ENCODE measurements at regions not wholly inside any gene's neighbourhood (a gene's known extent, or its start where the extent isn't known, plus 50 kb on each side); places are given as distances from the start of the nearest gene placed in this dataset.

DNA sequence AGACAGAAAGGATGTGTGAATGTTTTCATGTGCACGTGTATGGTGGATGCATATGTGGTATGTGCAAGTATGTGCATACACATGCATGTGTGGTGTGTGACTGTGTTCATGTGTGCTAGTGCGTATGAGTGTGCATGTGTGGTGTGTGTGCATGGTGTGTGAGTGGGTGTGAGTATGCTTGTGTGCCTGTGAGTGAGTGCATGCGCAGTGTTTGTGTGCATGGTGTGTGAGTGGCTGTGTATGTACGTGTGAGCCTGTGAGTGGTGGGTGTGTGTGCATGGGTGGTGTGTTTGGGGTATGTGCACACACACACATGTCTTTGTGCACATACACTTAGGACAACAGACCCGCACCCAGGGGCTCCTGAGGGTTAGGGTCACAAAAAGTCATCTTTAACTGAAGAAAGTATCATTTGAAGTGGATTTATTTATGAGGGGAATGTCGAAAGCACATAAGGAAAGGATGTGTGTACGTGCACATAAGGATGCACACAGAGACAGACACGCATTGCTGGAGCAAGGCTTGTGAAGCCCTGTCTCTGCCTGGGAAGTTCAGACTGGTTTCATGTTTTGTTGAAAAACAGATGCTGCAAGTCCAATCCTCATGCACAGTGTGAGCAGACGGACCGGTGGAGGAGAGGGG is 237.0 kb downstream of the SYK start:
- in situ Hi-C loops (cut with MboI; ENCODE audit: low sequenced_read_pairs): loop anchor here (25.0 kb wide), 1 partner anchor 649 kb away; no protein-coding TSS in a partner anchor

- in situ Hi-C loops (cut with MboI; ENCODE audit: low sequenced_read_pairs): loop anchor here (25.0 kb wide), 1 partner anchor 648 kb away; no protein-coding TSS in a partner anchor
These were observed 237.7 kb downstream of the SYK start for GRCh38 chr9:91039125-91039834.

GRCh38 chr9:91039835-91040140 is 238.2 kb downstream of the SYK start:
- in situ Hi-C loops (cut with MboI; ENCODE audit: low sequenced_read_pairs): loop anchor here (25.0 kb wide), 1 partner anchor 648 kb away; no protein-coding TSS in a partner anchor

GRCh38 chr9:91040371-91041215 is 239.0 kb downstream of the SYK start:
- in situ Hi-C loops (cut with MboI; ENCODE audit: low sequenced_read_pairs): loop anchor here (25.0 kb wide), 1 partner anchor 647 kb away; no protein-coding TSS in a partner anchor

DNA sequence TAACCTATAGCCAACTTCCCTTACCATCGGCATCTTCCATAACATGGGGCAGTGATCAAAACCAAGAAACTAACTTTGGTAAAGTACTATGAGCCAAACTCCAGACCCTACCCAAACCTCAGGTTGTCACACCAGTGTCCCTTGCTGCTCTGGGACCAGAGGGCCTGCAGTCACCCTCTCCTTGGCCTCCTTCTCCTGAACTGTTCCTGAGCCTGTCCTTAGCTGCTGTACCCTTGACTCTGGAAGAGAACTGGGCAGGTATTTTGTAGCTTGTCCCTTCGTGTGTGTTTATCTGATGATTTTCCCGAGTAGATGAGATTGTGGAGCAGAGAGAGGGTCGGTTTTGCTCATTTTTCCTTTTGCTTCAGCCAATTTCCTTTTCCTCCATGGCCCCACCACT is 240.4 kb downstream of the SYK start:
- in situ Hi-C loops (cut with MboI; ENCODE audit: low sequenced_read_pairs): loop anchor here (25.0 kb wide), 1 partner anchor 645 kb away; no protein-coding TSS in a partner anchor

GRCh38 chr9:91042541-91042940 is 240.9 kb downstream of the SYK start:
- in situ Hi-C loops (cut with MboI; ENCODE audit: low sequenced_read_pairs): loop anchor here (25.0 kb wide), 1 partner anchor 645 kb away; no protein-coding TSS in a partner anchor

DNA sequence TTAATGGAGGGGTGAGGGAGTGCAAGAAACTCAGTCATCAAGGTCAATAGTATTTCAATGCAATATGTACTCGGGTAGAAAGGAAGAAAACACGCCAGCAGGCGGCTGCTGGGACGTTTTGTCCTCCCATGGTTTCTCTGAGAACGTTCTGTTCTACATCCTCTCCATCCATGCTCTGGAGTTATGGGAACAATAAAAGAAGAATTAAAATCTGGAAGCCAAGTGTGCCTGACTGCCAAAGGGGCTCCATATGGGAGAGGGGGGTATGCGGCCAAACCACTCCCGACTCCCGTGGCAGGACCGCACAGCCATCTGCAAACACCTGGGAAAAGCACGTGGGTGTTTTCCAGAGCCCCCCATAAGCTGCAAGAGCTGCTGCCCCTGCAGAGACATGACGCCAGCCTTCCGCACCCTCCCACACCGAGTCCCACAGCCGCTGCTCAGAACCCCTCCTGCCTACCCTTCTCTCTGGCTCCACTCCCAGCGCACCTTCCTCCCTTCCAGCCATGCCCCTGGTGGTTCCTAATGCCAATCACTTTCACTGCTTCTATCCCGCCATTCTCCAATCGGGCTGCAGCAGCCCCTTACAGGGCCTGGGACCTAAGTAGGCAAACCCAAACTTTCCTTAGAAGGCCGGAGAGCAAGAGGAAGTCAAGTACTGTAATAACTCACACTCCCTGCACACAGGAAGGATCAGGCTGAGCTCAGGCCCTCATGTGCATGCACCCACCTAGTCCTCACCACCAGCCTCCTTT is 241.6 kb downstream of the SYK start:
- in situ Hi-C loops (cut with MboI; ENCODE audit: low sequenced_read_pairs): loop anchor here (25.0 kb wide), 1 partner anchor 644 kb away; no protein-coding TSS in a partner anchor

GRCh38 chr9:91043811-91044175 is 242.2 kb downstream of the SYK start:
- in situ Hi-C loops (cut with MboI; ENCODE audit: low sequenced_read_pairs): loop anchor here (25.0 kb wide), 1 partner anchor 644 kb away; no protein-coding TSS in a partner anchor

GRCh38 chr9:91044354-91044753 is 242.7 kb downstream of the SYK start:
- in situ Hi-C loops (cut with MboI; ENCODE audit: low sequenced_read_pairs): loop anchor here (25.0 kb wide), 1 partner anchor 643 kb away; no protein-coding TSS in a partner anchor

DNA sequence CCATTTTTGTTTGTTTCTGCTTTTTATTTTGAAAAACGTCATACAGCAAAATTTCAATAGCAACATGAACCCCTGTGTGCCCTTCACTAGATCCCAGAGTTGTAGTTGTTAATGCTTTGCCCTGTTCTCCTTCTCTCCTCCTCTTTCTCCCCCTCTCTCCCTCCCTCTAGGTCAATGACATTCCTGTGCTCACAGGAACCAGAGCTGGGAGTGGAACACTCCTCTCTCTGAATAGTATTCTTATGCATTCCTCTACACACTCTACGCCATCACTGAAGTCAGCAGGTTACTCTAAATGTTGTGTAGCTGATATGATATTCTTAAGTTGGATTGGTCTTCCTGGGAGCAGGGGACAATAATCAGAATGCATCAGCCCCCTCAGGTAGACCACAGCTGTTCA is 243.4 kb downstream of the SYK start:
- in situ Hi-C loops (cut with MboI; ENCODE audit: low sequenced_read_pairs): loop anchor here (25.0 kb wide), 1 partner anchor 642 kb away; no protein-coding TSS in a partner anchor

- in situ Hi-C loops (cut with MboI; ENCODE audit: low sequenced_read_pairs): loop anchor here (25.0 kb wide), 1 partner anchor 640 kb away; no protein-coding TSS in a partner anchor
These were observed 245.9 kb downstream of the SYK start for GRCh38 chr9:91047529-91047928.

DNA sequence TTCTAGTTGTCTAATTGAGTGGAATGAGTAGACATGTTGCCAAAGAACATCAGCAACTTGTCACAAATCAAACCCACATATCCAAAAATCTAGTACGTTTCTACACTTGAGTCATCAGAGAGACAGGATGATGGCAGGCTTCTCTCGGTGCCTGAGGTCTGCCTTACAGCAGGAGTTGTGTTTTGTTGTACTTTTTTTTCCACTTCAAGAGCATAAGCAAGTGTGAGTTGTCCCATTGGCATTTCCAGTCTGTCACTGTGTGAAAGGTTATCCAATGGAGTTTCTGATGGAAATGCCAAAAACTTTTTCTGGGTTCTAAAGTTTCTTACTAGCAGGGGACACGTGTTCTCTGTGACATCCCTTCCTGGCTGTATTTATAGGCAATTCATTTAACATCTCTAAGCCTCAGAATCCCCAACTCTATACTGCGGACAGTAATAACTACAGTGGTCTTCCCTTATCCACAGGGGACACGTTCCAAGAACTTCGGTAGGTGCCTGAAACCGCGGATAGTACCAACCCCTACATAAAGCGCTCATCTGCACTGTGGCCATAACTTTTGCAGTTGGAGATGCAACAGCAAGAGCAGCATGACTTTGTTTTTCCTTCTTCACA is 246.5 kb downstream of the SYK start:
- in situ Hi-C loops (cut with MboI; ENCODE audit: low sequenced_read_pairs): loop anchor here (25.0 kb wide), 1 partner anchor 639 kb away; no protein-coding TSS in a partner anchor

- in situ Hi-C loops (cut with MboI; ENCODE audit: low sequenced_read_pairs): loop anchor here (25.0 kb wide), 1 partner anchor 639 kb away; no protein-coding TSS in a partner anchor
These were observed 247.1 kb downstream of the SYK start for GRCh38 chr9:91048749-91049148.

- in situ Hi-C loops (cut with MboI; ENCODE audit: low sequenced_read_pairs): no loop called here
These were observed 252.2 kb downstream of the SYK start for GRCh38 chr9:91053824-91054223.

GRCh38 chr9:91055845-91056244 is 254.2 kb downstream of the SYK start:
- in situ Hi-C loops (cut with MboI; ENCODE audit: low sequenced_read_pairs): no loop called here

GRCh38 chr9:91056486-91056885 is 254.9 kb downstream of the SYK start:
- in situ Hi-C loops (cut with MboI; ENCODE audit: low sequenced_read_pairs): no loop called here

DNA sequence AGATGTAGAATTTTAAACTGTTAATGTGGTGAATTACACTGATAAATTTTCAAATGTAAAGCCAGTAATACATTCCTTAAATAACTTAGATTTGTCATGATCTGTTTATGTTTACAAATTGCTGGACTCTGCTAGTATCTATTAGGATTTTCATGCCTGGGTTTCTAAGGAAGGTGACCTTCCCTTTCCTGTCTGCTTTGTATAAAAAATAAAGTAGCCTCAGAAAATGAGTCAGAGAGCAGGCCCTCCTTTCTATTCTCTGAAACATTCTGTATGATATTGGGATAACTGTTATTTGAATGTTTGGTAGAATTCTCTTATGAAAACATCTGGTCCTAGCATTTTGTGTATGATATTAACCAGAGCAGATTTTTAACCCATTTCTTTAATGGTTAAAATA is 255.3 kb downstream of the SYK start:
- in situ Hi-C loops (cut with MboI; ENCODE audit: low sequenced_read_pairs): no loop called here

DNA sequence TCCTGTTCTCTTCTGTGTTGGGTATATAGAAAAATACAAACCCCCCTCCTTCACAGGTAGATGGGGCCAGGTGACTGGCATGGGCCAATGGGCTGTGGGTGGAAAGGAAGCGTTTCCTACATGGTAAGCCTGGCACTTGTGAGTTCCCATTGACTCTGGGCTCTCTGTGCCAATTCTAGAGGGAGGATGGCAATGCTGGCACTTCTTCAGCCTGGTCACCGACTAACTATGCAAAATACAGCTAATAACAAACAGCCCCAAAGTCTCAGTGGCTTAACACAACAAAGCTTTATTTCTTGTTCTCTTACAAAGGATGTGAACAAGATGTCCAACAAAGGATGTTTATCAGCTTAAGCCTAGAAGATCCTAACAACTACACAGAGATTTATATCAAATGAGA is 258.1 kb downstream of the SYK start:
- in situ Hi-C loops (cut with MboI; ENCODE audit: low sequenced_read_pairs): no loop called here

DNA sequence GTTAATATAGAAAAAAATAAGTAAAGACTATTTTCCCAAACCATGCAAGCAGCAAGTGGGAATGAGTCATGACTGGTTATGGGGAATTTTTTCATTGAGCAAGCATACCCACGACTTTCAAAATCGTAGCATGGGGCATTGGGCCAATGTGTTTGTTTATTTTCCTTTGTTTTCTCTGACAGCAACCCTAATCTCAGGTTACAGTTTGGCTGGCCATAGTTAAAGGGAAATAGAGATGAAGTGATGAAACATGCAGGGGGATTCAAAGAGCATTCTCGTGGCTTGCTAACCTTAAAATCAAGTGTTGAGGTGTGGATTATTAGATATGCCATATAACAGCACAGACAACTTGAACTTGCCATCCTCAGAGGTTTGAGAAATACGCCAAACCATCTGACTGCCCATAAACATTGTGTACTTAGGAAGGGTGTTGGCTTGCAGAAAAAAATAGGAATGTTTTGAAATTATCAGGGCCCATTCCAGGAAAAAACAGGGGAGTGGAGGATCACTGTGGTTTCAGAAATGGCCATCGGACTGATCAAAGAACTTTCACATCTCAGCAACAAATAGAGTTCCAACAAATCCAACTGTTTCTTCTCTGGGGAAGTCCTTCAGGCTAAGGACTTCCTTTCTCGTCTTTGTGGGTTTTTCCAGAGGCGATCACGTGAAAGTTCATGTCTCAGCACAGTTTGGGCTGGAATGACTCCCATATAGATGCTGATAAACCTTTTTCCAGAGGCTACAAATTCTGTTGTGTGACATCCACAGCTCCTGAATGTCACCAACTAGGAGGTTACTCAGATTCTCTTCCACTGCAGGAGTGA is 259.1 kb downstream of the SYK start:
- in situ Hi-C loops (cut with MboI; ENCODE audit: low sequenced_read_pairs): no loop called here

All from HL-60/S4 treated with retinoic acid at 250 ng/mL for 4 days and 3 days (cell line).